HEK293 (cell line): ENCODE measurements at regions not wholly inside any gene's neighbourhood (a gene's known extent, or its start where the extent isn't known, plus 50 kb on each side); places are given as distances from the start of the nearest gene placed in this dataset.

ENCODE experiments used
- CTCF ChIP-seq: fragments of 450-650 bp; formaldehyde crosslinking; IDR thresholded peaks from 2 replicates; pipeline ENCODE4 v1.5.1; 2016; ENCODE audit warnings: missing biosample characterization, missing genetic modification characterization
- PATZ1 ChIP-seq: fragments of 450-650 bp; formaldehyde crosslinking; IDR thresholded peaks from 2 replicates; pipeline ENCODE4 v1.5.1; 2016; ENCODE audit warnings: missing biosample characterization, missing genetic modification characterization
- SETDB1 ChIP-seq: IDR thresholded peaks from one replicate; pipeline ENCODE4 v1.6.1; 2017; ENCODE audit warnings: mild to moderate bottlenecking, low read length, moderate library complexity, mixed read lengths; ENCODE audit not compliant: insufficient read length
- TCF7L2 ChIP-seq: IDR thresholded peaks from 2 replicates; pipeline ENCODE4 v1.6.1; 2011; ENCODE audit warnings: low read depth, mild to moderate bottlenecking, inconsistent platforms, low read length, moderate library complexity, borderline replicate concordance
- ZNF132 ChIP-seq: fragments of 450-650 bp; formaldehyde crosslinking; IDR thresholded peaks from 2 replicates; pipeline ENCODE4 v1.5.1; 2017; ENCODE audit warnings: missing biosample characterization, missing genetic modification characterization, borderline replicate concordance
- ZNF423 ChIP-seq: fragments of 450-650 bp; formaldehyde crosslinking; IDR thresholded peaks from 2 replicates; pipeline ENCODE4 v1.5.1; 2016; ENCODE audit warnings: missing biosample characterization, missing genetic modification characterization
- ZNF510 ChIP-seq: fragments of 450-650 bp; formaldehyde crosslinking; IDR thresholded peaks from 2 replicates; pipeline ENCODE4 v1.5.1; 2018; ENCODE audit warnings: mild to moderate bottlenecking, missing genetic modification characterization, missing biosample characterization; ENCODE audit not compliant: insufficient replicate concordance
- ZNF560 ChIP-seq: fragments of 450-650 bp; formaldehyde crosslinking; IDR thresholded peaks from 2 replicates; pipeline ENCODE4 v1.5.1; 2017; ENCODE audit warnings: missing biosample characterization, missing genetic modification characterization, borderline replicate concordance

- TF ChIP-seq ZNF423 (tag by site-specific recombination) (no peak), PATZ1 (no peak), TCF7L2 (no peak), CTCF (tag by site-specific recombination) (no peak), SETDB1 (no peak), ZNF560 (tag by site-specific recombination) (no peak), ZNF132 (tag by site-specific recombination) (no peak), ZNF510 (tag by site-specific recombination) (no peak)
Observed at GRCh38 chr3:177966493-177966892, 569.7 kb upstream of the KCNMB2 start.
